ENCODE measurements at regions not wholly inside any gene's neighbourhood (a gene's known extent, or its start where the extent isn't known, plus 50 kb on each side); places are given as distances from the start of the nearest gene placed in this dataset.

GRCh38 chr10:128178302-128178958, 52.2 kb upstream of the MKI67 start:
- DNase-seq = peak in 4 of 5 donors; percentile 29 to 46 (median 40)
- no peak overlapping the region for H3K4me3 ChIP-seq (ENCODE audit: low read length in 2 of 2)
- peaks cover 28% of the 10 kb centered on the region for H3K4me1 ChIP-seq (ENCODE audit: insufficient read depth, low read length)
- H3K27ac Mint-ChIP-seq = peak overlapping the region in 1 of 7 donors; percentile 50
- H3K9me3 Mint-ChIP-seq = peaks cover 0 to 24% (median 13%) of the 10 kb centered on the region in 8 donors
- no peaks in the 10 kb centered on the region for H3K27me3 ChIP-seq (ENCODE audit: insufficient read depth, low read length)
- H3K4me3 Mint-ChIP-seq = peak overlapping the region in 1 of 8 donors; percentile 26
- H3K27ac ChIP-seq (ENCODE audit: low read depth, low read length) = no peak overlapping the region
- peaks cover 0 to 6% of the 10 kb centered on the region in 2 donors for H3K36me3 Mint-ChIP-seq
- intact Hi-C loops (cut with micrococcal nuclease) = loop anchor here (1.0 to 5.0 kb wide), 2 partner anchors 34 to 354 kb away; no protein-coding TSS in a partner anchor
- ChIA-PET POLR2A (ENCODE audit: partially characterized antibody) (interaction anchor here (1.4 to 2.8 kb wide), 4 partner anchors 9 to 113 kb away, joined by 3 to 17 read pairs (median 7); no protein-coding TSS in a partner anchor), CTCF (ENCODE audit: partially characterized antibody) (interaction anchor here (0.8 to 10.5 kb wide), 24 partner anchors 9 to 210 kb away, joined by 3 to 169 read pairs (median 4); no protein-coding TSS in a partner anchor)
- no peaks in the 10 kb centered on the region for H3K36me3 ChIP-seq (ENCODE audit: insufficient read depth, low read length)
- peaks cover 0 to 1% of the 10 kb centered on the region in 2 donors for H3K27me3 Mint-ChIP-seq
- H3K9me3 ChIP-seq (ENCODE audit: control insufficient read depth in 1 of 2, low read length in 2 of 2) = no peaks in the 10 kb centered on the region
- H3K4me1 Mint-ChIP-seq = peaks cover 21 to 41% (median 30%) of the 10 kb centered on the region in 4 donors

DNA sequence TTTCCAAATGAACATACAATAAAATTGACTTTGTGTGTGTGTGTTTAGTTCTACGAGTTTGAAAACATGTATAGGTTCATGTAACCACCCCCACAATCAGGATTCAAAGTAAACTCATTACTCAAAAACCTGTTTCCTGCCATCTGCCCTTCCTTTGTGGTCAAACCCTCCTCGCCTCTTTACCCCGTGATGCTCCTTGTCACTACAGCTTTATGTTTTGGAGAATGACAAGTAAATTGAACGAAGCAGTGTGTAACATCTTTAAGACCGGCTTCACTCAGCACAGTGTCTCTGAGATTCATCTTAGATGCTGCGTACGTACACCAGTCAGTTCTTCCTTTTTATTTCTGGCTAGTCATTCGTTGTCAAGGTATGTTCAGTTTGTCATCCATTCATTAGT, 54.6 kb upstream of the MKI67 start:
- H3K27me3 Mint-ChIP-seq = no peaks in the 10 kb centered on the region
- peak; percentile 66 to 77 (median 70) for DNase-seq
- ChIA-PET POLR2A (ENCODE audit: partially characterized antibody) (interaction anchor here (0.7 to 2.2 kb wide), 10 partner anchors 8 to 133 kb away, joined by 3 to 32 read pairs (median 6); no protein-coding TSS in a partner anchor), CTCF (ENCODE audit: partially characterized antibody) (interaction anchor here (0.7 to 10.1 kb wide), 7 partner anchors 9 to 112 kb away, joined by 4 to 223 read pairs (median 6); no protein-coding TSS in a partner anchor)
- H3K36me3 Mint-ChIP-seq = no peaks in the 10 kb centered on the region
- Histone ChIP-seq H3K4me3 (ENCODE audit: low read length in 2 of 2) (peak overlapping the region in 1 of 2 donors; percentile 3), H3K27me3 (ENCODE audit: insufficient read depth, low read length) (no peaks in the 10 kb centered on the region), H3K36me3 (ENCODE audit: insufficient read depth, low read length) (no peaks in the 10 kb centered on the region), H3K9me3 (ENCODE audit: control insufficient read depth in 1 of 2, low read length in 2 of 2) (no peaks in the 10 kb centered on the region), H3K4me1 (ENCODE audit: insufficient read depth, low read length) (peaks cover 28% of the 10 kb centered on the region), H3K27ac (ENCODE audit: low read depth, low read length) (peak overlapping the region; percentile 6)
- H3K9me3 Mint-ChIP-seq = peaks cover 0 to 15% (median 6%) of the 10 kb centered on the region in 8 donors
- intact Hi-C loops (cut with micrococcal nuclease) = no loop called here
- peak overlapping the region; percentile 75 to 85 (median 82) for H3K4me3 Mint-ChIP-seq
- peaks cover 27 to 53% (median 40%) of the 10 kb centered on the region in 4 donors for H3K4me1 Mint-ChIP-seq
- H3K27ac Mint-ChIP-seq = peak overlapping the region; percentile 34 to 96 (median 89)

- Mint-ChIP-seq H3K27me3 (no peaks in the 10 kb centered on the region), H3K36me3 (no peaks in the 10 kb centered on the region), H3K4me1 (peaks cover 35 to 59% (median 45%) of the 10 kb centered on the region in 4 donors), H3K9me3 (peaks cover 0 to 15% (median 6%) of the 10 kb centered on the region in 8 donors), H3K27ac (peak overlapping the region in 3 of 7 donors; percentile 1 to 68 (median 40)), H3K4me3 (peak overlapping the region in 1 of 8 donors; percentile 28)
- Histone ChIP-seq H3K9me3 (ENCODE audit: control insufficient read depth in 1 of 2, low read length in 2 of 2) (no peaks in the 10 kb centered on the region), H3K27ac (ENCODE audit: low read depth, low read length) (no peak overlapping the region), H3K27me3 (ENCODE audit: insufficient read depth, low read length) (no peaks in the 10 kb centered on the region), H3K4me1 (ENCODE audit: insufficient read depth, low read length) (peaks cover 27% of the 10 kb centered on the region), H3K4me3 (ENCODE audit: low read length in 2 of 2) (no peak overlapping the region), H3K36me3 (ENCODE audit: insufficient read depth, low read length) (no peaks in the 10 kb centered on the region)
- DNase-seq = no peak
- CTCF ChIA-PET (ENCODE audit: partially characterized antibody) = interaction anchor here (1.5 to 10.1 kb wide), 3 partner anchors 8 to 25 kb away, joined by 3 to 223 read pairs (median 42); no protein-coding TSS in a partner anchor
- POLR2A ChIA-PET (ENCODE audit: partially characterized antibody) = interaction anchor here (0.9 to 1.2 kb wide), 2 partner anchors 9 to 24 kb away, joined by 4 to 7 read pairs; no protein-coding TSS in a partner anchor
- intact Hi-C loops (cut with micrococcal nuclease) = no loop called here
These were observed 59.4 kb upstream of the MKI67 start for GRCh38 chr10:128185627-128186026.

GRCh38 chr10:128186959-128187787, 61.0 kb upstream of the MKI67 start:
- Histone ChIP-seq H3K4me1 (ENCODE audit: insufficient read depth, low read length) (peaks cover 13% of the 10 kb centered on the region), H3K9me3 (ENCODE audit: control insufficient read depth in 1 of 2, low read length in 2 of 2) (no peaks in the 10 kb centered on the region), H3K27ac (ENCODE audit: low read depth, low read length) (peak overlapping the region; percentile 50), H3K27me3 (ENCODE audit: insufficient read depth, low read length) (no peaks in the 10 kb centered on the region), H3K4me3 (ENCODE audit: low read length in 2 of 2) (peak overlapping the region; percentile 34 to 46), H3K36me3 (ENCODE audit: insufficient read depth, low read length) (no peaks in the 10 kb centered on the region)
- peak overlapping the region; percentile 85 to 93 (median 88) for H3K4me3 Mint-ChIP-seq
- peak in 3 of 5 donors; percentile 24 to 37 (median 28) for DNase-seq
- ChIA-PET CTCF (ENCODE audit: partially characterized antibody) (interaction anchor here (0.8 to 10.1 kb wide), 14 partner anchors 10 to 152 kb away, joined by 3 to 223 read pairs (median 4); no protein-coding TSS in a partner anchor), POLR2A (ENCODE audit: partially characterized antibody) (interaction anchor here (1.1 to 3.1 kb wide), 9 partner anchors 9 to 1924 kb away, joined by 3 to 36 read pairs (median 5); partner anchors contain the start of gene C10orf143)
- H3K9me3 Mint-ChIP-seq = peaks cover 0 to 15% (median 6%) of the 10 kb centered on the region in 8 donors
- intact Hi-C loops (cut with micrococcal nuclease) = no loop called here
- peaks cover 0 to under 1% of the 10 kb centered on the region in 2 donors for H3K36me3 Mint-ChIP-seq
- H3K4me1 Mint-ChIP-seq = peaks cover 23 to 44% (median 31%) of the 10 kb centered on the region in 4 donors
- H3K27ac Mint-ChIP-seq = peak overlapping the region; percentile 87 to 97 (median 92)
- no peaks in the 10 kb centered on the region for H3K27me3 Mint-ChIP-seq

DNA sequence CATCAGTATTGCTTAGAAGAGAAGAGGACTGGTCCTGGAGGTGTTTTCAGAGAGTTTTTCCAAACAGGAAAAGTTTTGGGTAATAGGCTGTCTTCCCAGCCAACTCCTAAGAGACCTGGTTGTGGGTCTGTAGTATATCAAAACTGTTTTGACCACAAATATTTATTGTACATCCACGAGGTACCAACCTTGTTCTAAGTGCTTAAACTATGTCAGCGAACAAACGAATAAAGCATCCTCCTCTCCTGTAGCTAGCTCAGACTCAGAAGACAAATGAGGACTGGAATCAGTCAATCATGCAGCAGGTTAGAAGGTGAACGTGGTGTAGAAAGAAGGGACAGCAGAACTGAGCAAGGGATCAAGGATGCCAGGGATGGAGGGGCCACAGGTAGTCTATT, 61.6 kb upstream of the MKI67 start:
- Mint-ChIP-seq H3K4me3 (peak overlapping the region; percentile 85 to 93 (median 88)), H3K36me3 (peaks cover 0 to 3% of the 10 kb centered on the region in 2 donors), H3K9me3 (peaks cover 0 to 11% (median 5%) of the 10 kb centered on the region in 8 donors), H3K4me1 (peaks cover 21 to 41% (median 31%) of the 10 kb centered on the region in 4 donors), H3K27ac (peak overlapping the region; percentile 87 to 97 (median 92)), H3K27me3 (no peaks in the 10 kb centered on the region)
- H3K27ac ChIP-seq (ENCODE audit: low read depth, low read length) = peak overlapping the region; percentile 50
- no peaks in the 10 kb centered on the region for H3K36me3 ChIP-seq (ENCODE audit: insufficient read depth, low read length)
- peaks cover 13% of the 10 kb centered on the region for H3K4me1 ChIP-seq (ENCODE audit: insufficient read depth, low read length)
- ChIA-PET POLR2A (ENCODE audit: partially characterized antibody) (interaction anchor here (1.1 to 3.1 kb wide), 9 partner anchors 8 to 1923 kb away, joined by 3 to 36 read pairs (median 5); partner anchors contain the start of gene C10orf143), CTCF (ENCODE audit: partially characterized antibody) (interaction anchor here (1.1 to 10.1 kb wide), 8 partner anchors 10 to 152 kb away, joined by 3 to 223 read pairs (median 8); no protein-coding TSS in a partner anchor)
- H3K27me3 ChIP-seq (ENCODE audit: insufficient read depth, low read length) = no peaks in the 10 kb centered on the region
- peak overlapping the region; percentile 34 to 46 for H3K4me3 ChIP-seq (ENCODE audit: low read length in 2 of 2)
- intact Hi-C loops (cut with micrococcal nuclease) = no loop called here
- no peak for DNase-seq
- H3K9me3 ChIP-seq (ENCODE audit: control insufficient read depth in 1 of 2, low read length in 2 of 2) = no peaks in the 10 kb centered on the region

GRCh38 chr10:128189176-128189575, 63.0 kb upstream of the MKI67 start:
- peaks cover 0 to 3% of the 10 kb centered on the region in 2 donors for H3K36me3 Mint-ChIP-seq
- peaks cover 20 to 33% (median 28%) of the 10 kb centered on the region in 4 donors for H3K4me1 Mint-ChIP-seq
- H3K36me3 ChIP-seq (ENCODE audit: insufficient read depth, low read length) = no peaks in the 10 kb centered on the region
- no peak for DNase-seq
- H3K27ac ChIP-seq (ENCODE audit: low read depth, low read length) = no peak overlapping the region
- no peaks in the 10 kb centered on the region for H3K27me3 ChIP-seq (ENCODE audit: insufficient read depth, low read length)
- H3K4me3 ChIP-seq (ENCODE audit: low read length in 2 of 2) = no peak overlapping the region
- peak overlapping the region in 3 of 7 donors; percentile 6 to 80 (median 44) for H3K27ac Mint-ChIP-seq
- peaks cover 13% of the 10 kb centered on the region for H3K4me1 ChIP-seq (ENCODE audit: insufficient read depth, low read length)
- H3K9me3 ChIP-seq (ENCODE audit: control insufficient read depth in 1 of 2, low read length in 2 of 2) = no peaks in the 10 kb centered on the region
- H3K27me3 Mint-ChIP-seq = no peaks in the 10 kb centered on the region
- CTCF ChIA-PET (ENCODE audit: partially characterized antibody) = interaction anchor here (1.1 to 10.1 kb wide), 6 partner anchors 12 to 120 kb away, joined by 3 to 223 read pairs (median 12); no protein-coding TSS in a partner anchor
- H3K9me3 Mint-ChIP-seq = no peaks in the 10 kb centered on the region
- POLR2A ChIA-PET (ENCODE audit: partially characterized antibody) = interaction anchor here (0.9 to 3.1 kb wide), 2 partner anchors 8 to 22 kb away, joined by 3 to 36 read pairs; no protein-coding TSS in a partner anchor
- no peak overlapping the region for H3K4me3 Mint-ChIP-seq
- intact Hi-C loops (cut with micrococcal nuclease) = no loop called here

All from CD4-positive, alpha-beta memory T cell (primary cell).